OCI-LY3 (cell line): ENCODE measurements at regions not wholly inside any gene's neighbourhood (a gene's known extent, or its start where the extent isn't known, plus 50 kb on each side); places are given as distances from the start of the nearest gene placed in this dataset.

Experiments
- CTCF ChIP-seq: fragments of 200-600, 300-600 bp; sonication (generic); IDR thresholded peaks from 2 replicates; pipeline ENCODE4 v1.5.1; 2014; ENCODE audit warnings: antibody characterized with exemption, low read length, low read depth
- EZH2phosphoT487 ChIP-seq: fragments of 200-600 bp; shearing (Covaris generic); IDR thresholded peaks from 2 replicates; pipeline ENCODE4 v1.6.1; 2018; ENCODE audit warnings: antibody characterized with exemption, mixed run types, low read depth

- TF ChIP-seq EZH2phosphoT487 (no peak), CTCF (no peak)
Measured at GRCh38 chr10:108632144-108632543, 1291.2 kb downstream of the XPNPEP1 start.
